ENCODE measurements at regions not wholly inside any gene's neighbourhood (a gene's known extent, or its start where the extent isn't known, plus 50 kb on each side); places are given as distances from the start of the nearest gene placed in this dataset.

DNA sequence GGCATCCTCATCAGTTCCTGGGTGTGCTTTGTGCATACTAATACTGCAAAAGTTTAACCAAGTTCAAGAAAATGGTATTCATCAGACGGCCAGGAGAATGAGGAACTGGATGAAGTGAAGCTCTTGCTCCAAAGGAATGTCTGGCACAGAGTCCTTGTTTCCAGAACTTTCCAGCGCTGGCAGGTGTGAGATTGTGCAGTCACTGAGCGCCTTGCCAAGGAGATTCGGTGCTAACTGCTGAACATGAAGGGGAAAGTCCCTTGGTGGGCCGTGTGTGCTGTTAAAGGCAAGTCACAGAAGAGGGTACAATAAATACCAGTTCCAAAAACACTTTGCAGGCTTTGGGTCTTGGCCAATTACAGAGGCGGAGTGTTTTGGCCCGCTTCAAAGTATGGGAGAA is 262.3 kb upstream of the SOX4 start:
- Histone ChIP-seq H3K27me3 (ENCODE audit: control insufficient read depth, insufficient read depth, low read length) (no peaks in the 10 kb centered on the region), H3K36me3 (ENCODE audit: control insufficient read depth, insufficient read depth, low read length) (no peaks in the 10 kb centered on the region), H3K4me1 (ENCODE audit: control insufficient read depth, insufficient read depth, low read length) (no peaks in the 10 kb centered on the region; the same call in 1 of the 2 replicates), H3K9me3 (ENCODE audit: control insufficient read depth, insufficient read depth, low read depth, low read length) (no peaks in the 10 kb centered on the region), H3K27ac (ENCODE audit: low read length) (no peak overlapping the region), H3K4me3 (ENCODE audit: low read depth in 2 of 2, low read length in 2 of 2) (no peak overlapping the region)
- ATAC-seq = no peak
- ChIA-PET CTCF (interaction anchor here (0.7 kb wide), 1 partner anchor 21 kb away, joined by 3 read pairs; no protein-coding TSS in a partner anchor), POLR2A (no interaction called here)
- in situ Hi-C loops (cut with HindIII; ENCODE audit: low pct_unique_long_range_greater_than_20kb, low sequenced_read_pairs) (no loop called here), intact Hi-C loops (cut with micrococcal nuclease; ENCODE audit: unreplicated experiment) (no loop called here)
- TF ChIP-seq, protein P1, sequence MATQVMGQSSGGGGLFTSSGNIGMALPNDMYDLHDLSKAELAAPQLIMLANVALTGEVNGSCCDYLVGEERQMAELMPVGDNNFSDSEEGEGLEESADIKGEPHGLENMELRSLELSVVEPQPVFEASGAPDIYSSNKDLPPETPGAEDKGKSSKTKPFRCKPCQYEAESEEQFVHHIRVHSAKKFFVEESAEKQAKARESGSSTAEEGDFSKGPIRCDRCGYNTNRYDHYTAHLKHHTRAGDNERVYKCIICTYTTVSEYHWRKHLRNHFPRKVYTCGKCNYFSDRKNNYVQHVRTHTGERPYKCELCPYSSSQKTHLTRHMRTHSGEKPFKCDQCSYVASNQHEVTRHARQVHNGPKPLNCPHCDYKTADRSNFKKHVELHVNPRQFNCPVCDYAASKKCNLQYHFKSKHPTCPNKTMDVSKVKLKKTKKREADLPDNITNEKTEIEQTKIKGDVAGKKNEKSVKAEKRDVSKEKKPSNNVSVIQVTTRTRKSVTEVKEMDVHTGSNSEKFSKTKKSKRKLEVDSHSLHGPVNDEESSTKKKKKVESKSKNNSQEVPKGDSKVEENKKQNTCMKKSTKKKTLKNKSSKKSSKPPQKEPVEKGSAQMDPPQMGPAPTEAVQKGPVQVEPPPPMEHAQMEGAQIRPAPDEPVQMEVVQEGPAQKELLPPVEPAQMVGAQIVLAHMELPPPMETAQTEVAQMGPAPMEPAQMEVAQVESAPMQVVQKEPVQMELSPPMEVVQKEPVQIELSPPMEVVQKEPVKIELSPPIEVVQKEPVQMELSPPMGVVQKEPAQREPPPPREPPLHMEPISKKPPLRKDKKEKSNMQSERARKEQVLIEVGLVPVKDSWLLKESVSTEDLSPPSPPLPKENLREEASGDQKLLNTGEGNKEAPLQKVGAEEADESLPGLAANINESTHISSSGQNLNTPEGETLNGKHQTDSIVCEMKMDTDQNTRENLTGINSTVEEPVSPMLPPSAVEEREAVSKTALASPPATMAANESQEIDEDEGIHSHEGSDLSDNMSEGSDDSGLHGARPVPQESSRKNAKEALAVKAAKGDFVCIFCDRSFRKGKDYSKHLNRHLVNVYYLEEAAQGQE (IDR thresholded peaks at IDR 0.05; ENCODE audit: insufficient read depth in 1 of 2, low read depth in 2 of 2, low read length in 1 of 2) = no peak
- TF ChIP-seq TCF7L2 (IDR thresholded peaks at IDR 0.05; ENCODE audit: low read depth, low read length) (no peak), SIN3A (IDR thresholded peaks at IDR 0.05; ENCODE audit: borderline replicate concordance, insufficient read depth, low read depth, low read length) (no peak), POLR2AphosphoS5 (IDR thresholded peaks at IDR 0.05; ENCODE audit: low read depth, low read length) (no peak)
- TF ChIP-seq, protein P2, sequence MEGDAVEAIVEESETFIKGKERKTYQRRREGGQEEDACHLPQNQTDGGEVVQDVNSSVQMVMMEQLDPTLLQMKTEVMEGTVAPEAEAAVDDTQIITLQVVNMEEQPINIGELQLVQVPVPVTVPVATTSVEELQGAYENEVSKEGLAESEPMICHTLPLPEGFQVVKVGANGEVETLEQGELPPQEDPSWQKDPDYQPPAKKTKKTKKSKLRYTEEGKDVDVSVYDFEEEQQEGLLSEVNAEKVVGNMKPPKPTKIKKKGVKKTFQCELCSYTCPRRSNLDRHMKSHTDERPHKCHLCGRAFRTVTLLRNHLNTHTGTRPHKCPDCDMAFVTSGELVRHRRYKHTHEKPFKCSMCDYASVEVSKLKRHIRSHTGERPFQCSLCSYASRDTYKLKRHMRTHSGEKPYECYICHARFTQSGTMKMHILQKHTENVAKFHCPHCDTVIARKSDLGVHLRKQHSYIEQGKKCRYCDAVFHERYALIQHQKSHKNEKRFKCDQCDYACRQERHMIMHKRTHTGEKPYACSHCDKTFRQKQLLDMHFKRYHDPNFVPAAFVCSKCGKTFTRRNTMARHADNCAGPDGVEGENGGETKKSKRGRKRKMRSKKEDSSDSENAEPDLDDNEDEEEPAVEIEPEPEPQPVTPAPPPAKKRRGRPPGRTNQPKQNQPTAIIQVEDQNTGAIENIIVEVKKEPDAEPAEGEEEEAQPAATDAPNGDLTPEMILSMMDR (IDR thresholded peaks at IDR 0.05) = no peak
- BruUV-seq (replicated peaks) = no TSS peak
- no peak for DNase-seq (ENCODE audit: low read depth, low spot score)

DNA sequence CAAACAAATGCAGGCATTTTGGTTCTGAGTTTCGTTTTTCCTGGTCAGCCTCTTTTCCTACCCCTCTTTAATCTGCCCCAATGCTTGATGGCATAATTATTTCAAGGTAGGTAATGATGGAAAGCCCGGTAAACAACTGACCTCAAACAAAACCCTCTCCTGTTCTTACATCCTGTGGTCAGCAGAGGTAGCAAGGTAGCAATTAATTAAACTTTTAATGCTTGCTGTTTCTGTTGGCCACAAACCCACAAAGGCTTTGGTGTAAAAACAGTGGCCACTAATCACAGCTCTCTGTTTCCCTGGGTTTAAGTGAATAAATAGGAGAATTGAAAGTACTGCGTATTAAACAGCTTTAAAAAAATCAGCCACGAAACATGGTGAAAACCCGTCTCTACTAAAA is 261.5 kb upstream of the SOX4 start:
- CTCF ChIA-PET = interaction anchor here (0.6 kb wide), 1 partner anchor 154 kb away, joined by 3 read pairs; no protein-coding TSS in a partner anchor
- in situ Hi-C loops (cut with HindIII; ENCODE audit: low pct_unique_long_range_greater_than_20kb, low sequenced_read_pairs) = no loop called here
- TF ChIP-seq, protein P2 (IDR thresholded peaks at IDR 0.05) = no peak
- no peak for TF ChIP-seq TCF7L2 (IDR thresholded peaks at IDR 0.05; ENCODE audit: low read depth, low read length)
- no peak for TF ChIP-seq POLR2AphosphoS5 (IDR thresholded peaks at IDR 0.05; ENCODE audit: low read depth, low read length)
- no peak for TF ChIP-seq SIN3A (IDR thresholded peaks at IDR 0.05; ENCODE audit: borderline replicate concordance, insufficient read depth, low read depth, low read length)
- TF ChIP-seq, protein P1 (IDR thresholded peaks at IDR 0.05; ENCODE audit: insufficient read depth in 1 of 2, low read depth in 2 of 2, low read length in 1 of 2) = no peak
- DNase-seq (ENCODE audit: low read depth, low spot score) (no peak), ATAC-seq (no peak)
- intact Hi-C loops (cut with micrococcal nuclease; ENCODE audit: unreplicated experiment) = no loop called here
- Histone ChIP-seq H3K9me3 (ENCODE audit: control insufficient read depth, insufficient read depth, low read depth, low read length) (no peaks in the 10 kb centered on the region), H3K27me3 (ENCODE audit: control insufficient read depth, insufficient read depth, low read length) (no peaks in the 10 kb centered on the region), H3K4me3 (ENCODE audit: low read depth in 2 of 2, low read length in 2 of 2) (no peak overlapping the region), H3K36me3 (ENCODE audit: control insufficient read depth, insufficient read depth, low read length) (no peaks in the 10 kb centered on the region), H3K4me1 (ENCODE audit: control insufficient read depth, insufficient read depth, low read length) (no peaks in the 10 kb centered on the region; the same call in 1 of the 2 replicates), H3K27ac (ENCODE audit: low read length) (no peak overlapping the region)
- no TSS peak for BruUV-seq (replicated peaks)
- POLR2A ChIA-PET = no interaction called here
